NB4 (cell line): ENCODE measurements at regions not wholly inside any gene's neighbourhood (a gene's known extent, or its start where the extent isn't known, plus 50 kb on each side); places are given as distances from the start of the nearest gene placed in this dataset.

ENCODE experiments used
- CTCF ChIP-seq: IDR thresholded peaks from one replicate; pipeline ENCODE4 v1.5.1; 2012; ENCODE audit warnings: low read depth, low read length
- MAX ChIP-seq: IDR thresholded peaks from 2 replicates; pipeline ENCODE4 v1.6.1; 2011; ENCODE audit warnings: low read depth, low read length
- POLR2A ChIP-seq: IDR thresholded peaks from 2 replicates; pipeline ENCODE4 v1.6.1; 2011; ENCODE audit warnings: mild to moderate bottlenecking; ENCODE audit not compliant: insufficient read length; ENCODE audit errors: extremely low read depth

GRCh38 chr14:34250959-34251358, 211.1 kb downstream of the SPTSSA start:
- TF ChIP-seq POLR2A (no peak), CTCF (no peak), MAX (no peak)
